ENCODE measurements at regions not wholly inside any gene's neighbourhood (a gene's known extent, or its start where the extent isn't known, plus 50 kb on each side); places are given as distances from the start of the nearest gene placed in this dataset.
A peak's percentile ranks its signal among the peaks of the same experiment; 100 is the strongest.

GRCh38 chr18:59994357-59994756, 94.6 kb downstream of the PMAIP1 start:
- H3K36me3 ChIP-seq (ENCODE audit: low read depth, missing control alignments): no peaks in the 10 kb centered on the region
- DNase-seq: no peak
- TF ChIP-seq POLR2A (IDR thresholded peaks at IDR 0.05) (no peak), CTCF (IDR thresholded peaks at IDR 0.05) (no peak)
- H3K4me3 ChIP-seq: no peak overlapping the region
- intact Hi-C loops (cut with DNase I; ENCODE audit: low total_unique reads): no loop called here
- no peaks in the 10 kb centered on the region for H3K4me1 ChIP-seq
- WGBS, 2 donors: 50 to 59% methylated on average over 1 of the region's 1 CpG
- H3K9me3 ChIP-seq: no peaks in the 10 kb centered on the region
- no peaks in the 10 kb centered on the region for H3K27me3 ChIP-seq
- no peak overlapping the region for H3K27ac ChIP-seq

- no peaks in the 10 kb centered on the region for H3K9me3 ChIP-seq
- no peak for TF ChIP-seq POLR2A (IDR thresholded peaks at IDR 0.05)
- TF ChIP-seq CTCF (IDR thresholded peaks at IDR 0.05): no peak
- no peak overlapping the region for H3K4me3 ChIP-seq
- H3K27me3 ChIP-seq: no peaks in the 10 kb centered on the region
- H3K27ac ChIP-seq: no peak overlapping the region
- intact Hi-C loops (cut with DNase I; ENCODE audit: low total_unique reads): no loop called here
- no peaks in the 10 kb centered on the region for H3K4me1 ChIP-seq
- WGBS, 2 donors: 77 to 87% methylated on average over 5 of the region's 5 CpGs
- no peak for DNase-seq
- no peaks in the 10 kb centered on the region for H3K36me3 ChIP-seq (ENCODE audit: low read depth, missing control alignments)
These were observed 93.8 kb downstream of the PMAIP1 start for GRCh38 chr18:59993560-59993959.

- TF ChIP-seq CTCF (IDR thresholded peaks at IDR 0.05): no peak
- TF ChIP-seq POLR2A (IDR thresholded peaks at IDR 0.05): no peak
- WGBS, 2 donors: 89 to 100% methylated on average over 1 of the region's 1 CpG
These were observed 90.5 kb downstream of the PMAIP1 start for GRCh38 chr18:59990121-59990823.

GRCh38 chr18:59988098-59988706, 88.4 kb downstream of the PMAIP1 start:
- Histone ChIP-seq H3K4me1 (no peaks in the 10 kb centered on the region), H3K27me3 (no peaks in the 10 kb centered on the region), H3K36me3 (ENCODE audit: low read depth, missing control alignments) (no peaks in the 10 kb centered on the region), H3K9me3 (no peaks in the 10 kb centered on the region), H3K4me3 (no peak overlapping the region), H3K27ac (no peak overlapping the region)
- DNase-seq: peak; percentile 41
- TF ChIP-seq CTCF (IDR thresholded peaks at IDR 0.05) (peak; percentile 73 to 90 (median 86)), POLR2A (IDR thresholded peaks at IDR 0.05) (no peak)
- WGBS, 2 donors: 17 to 19% methylated on average over 5 of the region's 5 CpGs
- intact Hi-C loops (cut with DNase I; ENCODE audit: low total_unique reads): loop anchor here (10.0 kb wide), 1 partner anchor 567 kb away; no protein-coding TSS in a partner anchor

More at GRCh38 chr18:59990121-59990823, 90.5 kb downstream of the PMAIP1 start:
- H3K27ac ChIP-seq: no peak overlapping the region
- H3K4me1 ChIP-seq: no peaks in the 10 kb centered on the region
- no peak overlapping the region for H3K4me3 ChIP-seq
- intact Hi-C loops (cut with DNase I; ENCODE audit: low total_unique reads): no loop called here
- DNase-seq: no peak
- no peaks in the 10 kb centered on the region for H3K36me3 ChIP-seq (ENCODE audit: low read depth, missing control alignments)
- no peaks in the 10 kb centered on the region for H3K9me3 ChIP-seq
- no peaks in the 10 kb centered on the region for H3K27me3 ChIP-seq

Measured in testis (tissue), 2 donors.